Mesenchymal stem cell (in vitro differentiated cells and primary cell): ENCODE measurements at regions not wholly inside any gene's neighbourhood (a gene's known extent, or its start where the extent isn't known, plus 50 kb on each side); places are given as distances from the start of the nearest gene placed in this dataset.
A peak's percentile ranks its signal among the peaks of the same experiment; 100 is the strongest.

Experiments
- DNase-seq: peaks from one replicate; pipeline ENCODE4 v3.0.0-alpha.2; 2013
- H2AFZ ChIP-seq: one replicate; pipeline ENCODE4 v1.6.1; 2013; ENCODE audit warnings: low read depth, mild to moderate bottlenecking, control low read depth, inconsistent platforms, low read length, moderate library complexity
- H2AK5ac ChIP-seq: 2 replicates; pipeline ENCODE4 v1.6.1; 2013; ENCODE audit warnings: low read length, moderate library complexity, mild to moderate bottlenecking, inconsistent platforms; ENCODE audit not compliant: severe bottlenecking
- H2BK120ac ChIP-seq: one replicate; pipeline ENCODE4 v1.6.1; 2013; ENCODE audit warnings: low read depth, mild to moderate bottlenecking, inconsistent platforms, low read length, moderate library complexity
- H2BK12ac ChIP-seq, 2 experiments: one replicate each; pipeline ENCODE4 v1.6.1; 2013; ENCODE audit warnings: inconsistent platforms in 2 of 2, low read length in 2 of 2, mild to moderate bottlenecking in 2 of 2, moderate library complexity in 2 of 2, control low read depth in 1 of 2
- H2BK15ac ChIP-seq: one replicate; pipeline ENCODE4 v1.6.1; 2013; ENCODE audit warnings: mild to moderate bottlenecking, low read depth, inconsistent platforms; ENCODE audit not compliant: poor library complexity, severe bottlenecking
- H2BK5ac ChIP-seq: 2 replicates; pipeline ENCODE4 v1.6.1; 2013; ENCODE audit warnings: low read depth, mild to moderate bottlenecking, low read length, control low read depth, inconsistent platforms; ENCODE audit not compliant: poor library complexity, severe bottlenecking
- H3K14ac ChIP-seq, 2 experiments: one replicate each; pipeline ENCODE4 v1.6.1; 2013; ENCODE audit warnings: inconsistent platforms in 2 of 2, low read length in 2 of 2, control low read depth in 1 of 2, mild to moderate bottlenecking in 1 of 2, moderate library complexity in 1 of 2
- H3K18ac ChIP-seq, 2 experiments: one replicate each; pipeline ENCODE4 v1.6.1; 2013; ENCODE audit warnings: inconsistent platforms in 2 of 2, low read length in 2 of 2, control low read depth in 1 of 2, low read depth in 1 of 2, mild to moderate bottlenecking in 1 of 2
- H3K23ac ChIP-seq, 2 experiments: one replicate each; pipeline ENCODE4 v1.6.1; 2013; ENCODE audit warnings: inconsistent platforms in 2 of 2, low read length in 2 of 2, mild to moderate bottlenecking in 2 of 2, moderate library complexity in 2 of 2, control low read depth in 1 of 2
- H3K27ac ChIP-seq: 2 replicates; pipeline ENCODE4 v1.5.1; 2013; ENCODE audit warnings: mild to moderate bottlenecking, moderate library complexity, low read length, control low read depth, inconsistent platforms; ENCODE audit not compliant: poor library complexity, severe bottlenecking
- H3K27me3 ChIP-seq, 2 experiments: 2 replicates each; pipeline versions ENCODE4 v1.6.1 to v1.7.0; 2013; ENCODE audit warnings: low read length in 2 of 2, mild to moderate bottlenecking in 2 of 2, moderate library complexity in 2 of 2, control low read depth in 1 of 2, inconsistent platforms in 1 of 2; ENCODE audit not compliant: control insufficient read depth in 1 of 2, insufficient read depth in 1 of 2
- H3K36me3 ChIP-seq, 2 experiments: 2 replicates each; pipeline versions ENCODE4 v1.6.1 to v1.7.0; 2013; ENCODE audit warnings: low read length in 2 of 2, control low read depth in 1 of 2, inconsistent platforms in 1 of 2, low read depth in 1 of 2, mild to moderate bottlenecking in 1 of 2; ENCODE audit not compliant: insufficient read depth in 2 of 2, control insufficient read depth in 1 of 2
- H3K4ac ChIP-seq, 2 experiments: one replicate each; pipeline ENCODE4 v1.6.1; 2013; ENCODE audit warnings: inconsistent platforms in 2 of 2, low read length in 2 of 2, mild to moderate bottlenecking in 2 of 2, moderate library complexity in 2 of 2, control low read depth in 1 of 2, low read depth in 1 of 2
- H3K4me1 ChIP-seq: 2 replicates; pipeline ENCODE4 v1.6.1; 2013; ENCODE audit warnings: low read depth, low read length, control low read depth; ENCODE audit not compliant: control insufficient read depth, insufficient read depth
- H3K4me2 ChIP-seq: 2 replicates; pipeline ENCODE4 v1.6.1; 2013; ENCODE audit warnings: low read length, mild to moderate bottlenecking, inconsistent platforms; ENCODE audit not compliant: poor library complexity, severe bottlenecking
- H3K4me3 ChIP-seq, 2 experiments: 2 replicates each; pipeline versions ENCODE4 v1.5.1 to v1.7.0; 2013; ENCODE audit warnings: low read length in 2 of 2, mild to moderate bottlenecking in 2 of 2, control low read depth in 1 of 2, low read depth in 1 of 2; ENCODE audit not compliant: insufficient read depth in 1 of 2
- H3K79me1 ChIP-seq: replicated peaks from 2 replicates; pipeline ENCODE4 v1.6.1; 2013; ENCODE audit warnings: mild to moderate bottlenecking, control low read depth, low read length, inconsistent platforms; ENCODE audit not compliant: poor library complexity, severe bottlenecking
- H3K9ac ChIP-seq: 2 replicates; pipeline ENCODE4 v1.7.0; 2013; ENCODE audit warnings: mild to moderate bottlenecking, low read length, moderate library complexity
- H3K9me3 ChIP-seq: 2 replicates; pipeline ENCODE4 v1.7.0; 2013; ENCODE audit warnings: mild to moderate bottlenecking, low read length; ENCODE audit not compliant: control insufficient read depth
- H4K8ac ChIP-seq: one replicate; pipeline ENCODE4 v1.6.1; 2013; ENCODE audit warnings: inconsistent platforms, mild to moderate bottlenecking, low read length, moderate library complexity
- H4K91ac ChIP-seq: one replicate; pipeline ENCODE4 v1.6.1; 2013; ENCODE audit warnings: mild to moderate bottlenecking, low read length, inconsistent platforms
- WGBS: methylation state at CpG from one replicate; pipeline ENCODE4 v1.1.7; 2013; ENCODE audit warnings: mixed read lengths; 5-methylcytosine and 5-hydroxymethylcytosine counted together

- Histone ChIP-seq H3K4me2 (no peak overlapping the region), H3K4me1 (no peaks in the 10 kb centered on the region), H4K8ac (no peak overlapping the region), H3K4me3 (no peak overlapping the region), H2BK15ac (no peak overlapping the region), H2AK5ac (no peak overlapping the region), H3K14ac (no peak overlapping the region), H4K91ac (no peak overlapping the region), H3K27ac (no peak overlapping the region), H3K9me3 (no peaks in the 10 kb centered on the region), H3K9ac (no peak overlapping the region), H3K4ac (no peak overlapping the region), H2BK12ac (no peak overlapping the region), H3K79me1 (no peaks in the 10 kb centered on the region), H2AFZ (no peak overlapping the region), H2BK120ac (no peak overlapping the region), H3K36me3 (no peaks in the 10 kb centered on the region), H3K18ac (no peak overlapping the region), H3K23ac (no peak overlapping the region), H3K27me3 (no peaks in the 10 kb centered on the region), H2BK5ac (no peak overlapping the region)
- DNase-seq = no peak
- 91% methylated on average over 2 of the region's 3 CpGs for WGBS
Measured at GRCh38 chr6:56327946-56328727, 80.8 kb upstream of the COL21A1 start.

GRCh38 chr6:56324396-56324795, 77.0 kb upstream of the COL21A1 start:
- no peak overlapping the region for H3K23ac ChIP-seq
- no peak overlapping the region for H3K18ac ChIP-seq
- H4K91ac ChIP-seq = no peak overlapping the region
- H3K4me2 ChIP-seq = no peak overlapping the region
- H2AK5ac ChIP-seq = no peak overlapping the region
- H3K79me1 ChIP-seq = no peaks in the 10 kb centered on the region
- no peak overlapping the region for H2BK5ac ChIP-seq
- no peak overlapping the region for H3K4ac ChIP-seq
- H3K9ac ChIP-seq = no peak overlapping the region
- H3K27ac ChIP-seq = no peak overlapping the region
- H3K9me3 ChIP-seq = no peaks in the 10 kb centered on the region
- no peak overlapping the region for H3K14ac ChIP-seq
- no peaks in the 10 kb centered on the region for H3K36me3 ChIP-seq
- no peaks in the 10 kb centered on the region for H3K27me3 ChIP-seq
- 41% methylated on average over 6 of the region's 6 CpGs for WGBS
- no peaks in the 10 kb centered on the region for H3K4me1 ChIP-seq
- no peak overlapping the region for H2BK12ac ChIP-seq
- no peak overlapping the region for H2BK120ac ChIP-seq
- no peak overlapping the region for H2BK15ac ChIP-seq
- no peak overlapping the region for H2AFZ ChIP-seq
- no peak overlapping the region for H4K8ac ChIP-seq
- H3K4me3 ChIP-seq = peak overlapping the region in 1 of 2 experiments; percentile 14
- DNase-seq = no peak

- Histone ChIP-seq H3K14ac (no peak overlapping the region), H3K36me3 (no peaks in the 10 kb centered on the region), H4K91ac (no peak overlapping the region), H3K4me1 (no peaks in the 10 kb centered on the region), H2BK120ac (no peak overlapping the region), H3K18ac (no peak overlapping the region), H3K27ac (no peak overlapping the region), H2AFZ (no peak overlapping the region), H2AK5ac (no peak overlapping the region), H2BK15ac (no peak overlapping the region), H4K8ac (no peak overlapping the region), H2BK12ac (no peak overlapping the region), H3K79me1 (no peaks in the 10 kb centered on the region), H3K27me3 (no peaks in the 10 kb centered on the region), H3K4ac (no peak overlapping the region), H3K9ac (no peak overlapping the region), H3K4me3 (no peak overlapping the region), H3K4me2 (no peak overlapping the region), H3K23ac (no peak overlapping the region), H3K9me3 (no peaks in the 10 kb centered on the region), H2BK5ac (no peak overlapping the region)
- DNase-seq = no peak
- WGBS = 100% methylated on average over 1 of the region's 2 CpGs
Measured at GRCh38 chr6:56318851-56319250, 71.5 kb upstream of the COL21A1 start.

- H3K79me1 ChIP-seq = no peaks in the 10 kb centered on the region
- H2AFZ ChIP-seq = no peak overlapping the region
- no peak overlapping the region for H3K14ac ChIP-seq
- no peak overlapping the region for H3K27ac ChIP-seq
- H2AK5ac ChIP-seq = no peak overlapping the region
- no peak overlapping the region for H3K18ac ChIP-seq
- H3K4ac ChIP-seq = no peak overlapping the region
- 80% methylated on average over 6 of the region's 11 CpGs for WGBS
- H3K9me3 ChIP-seq = no peaks in the 10 kb centered on the region
- H2BK12ac ChIP-seq = no peak overlapping the region
- no peak overlapping the region for H3K4me2 ChIP-seq
- H2BK5ac ChIP-seq = no peak overlapping the region
- H4K8ac ChIP-seq = no peak overlapping the region
- H4K91ac ChIP-seq = no peak overlapping the region
- H3K36me3 ChIP-seq = no peaks in the 10 kb centered on the region
- peak; percentile 39 for DNase-seq
- no peak overlapping the region for H2BK15ac ChIP-seq
- no peaks in the 10 kb centered on the region for H3K4me1 ChIP-seq
- no peak overlapping the region for H2BK120ac ChIP-seq
- H3K4me3 ChIP-seq = no peak overlapping the region
- no peaks in the 10 kb centered on the region for H3K27me3 ChIP-seq
- no peak overlapping the region for H3K23ac ChIP-seq
- H3K9ac ChIP-seq = peak overlapping the region; percentile 13
Measured at GRCh38 chr6:56314683-56315523, 67.5 kb upstream of the COL21A1 start.
